Superior temporal gyrus (tissue), 1 donor: ENCODE measurements at regions not wholly inside any gene's neighbourhood (a gene's known extent, or its start where the extent isn't known, plus 50 kb on each side); places are given as distances from the start of the nearest gene placed in this dataset.
"Not testable (repeated sequence)": the region's sequence is repeated elsewhere in the genome, so short reads cannot be mapped to it uniquely, and the experiment has no call there.

Experiments used
- DNase-seq: peaks from one replicate; pipeline ENCODE4 v3.0.0-alpha.2; 2016; ENCODE audit errors: extremely low spot score

DNA sequence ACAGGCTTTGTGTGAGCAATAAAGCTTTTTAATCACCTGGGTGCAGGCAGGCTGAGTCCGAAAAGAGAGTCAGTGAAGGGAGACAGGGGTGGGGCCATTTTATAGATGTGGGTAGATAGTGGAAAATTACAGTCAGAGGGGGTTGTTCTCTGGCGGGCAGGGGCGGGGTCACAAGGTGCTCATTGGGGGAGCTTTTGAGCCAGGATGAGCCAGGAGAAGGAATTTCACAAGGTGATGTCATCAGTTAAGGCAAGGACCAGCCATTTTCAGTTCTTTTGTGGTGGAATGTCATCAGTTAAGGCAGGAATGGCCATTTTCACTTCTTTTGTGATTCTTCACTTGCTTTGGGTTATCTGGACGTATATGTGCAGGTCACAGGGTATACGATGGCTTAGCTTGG, 571.3 kb upstream of the PCDH7 start:
- DNase-seq: not testable (repeated sequence)

DNA sequence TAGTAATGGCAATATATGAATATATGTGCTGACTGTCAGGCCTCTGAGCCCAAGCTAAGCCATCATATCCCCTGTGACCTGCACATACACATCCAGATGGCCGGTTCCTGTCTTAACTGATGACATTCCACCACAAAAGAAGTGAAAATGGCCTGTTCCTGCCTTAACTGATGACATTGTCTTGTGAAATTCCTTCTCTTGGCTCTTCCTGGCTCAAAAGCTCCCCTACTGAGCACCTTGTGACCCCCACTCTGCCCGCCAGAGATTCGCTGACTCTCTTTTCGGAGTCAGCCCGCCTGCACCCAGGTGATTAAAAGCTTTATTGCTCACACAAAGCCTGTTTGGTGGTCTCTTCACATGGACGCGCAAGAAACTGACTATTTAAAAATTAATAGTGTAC, 570.6 kb upstream of the PCDH7 start:
- not testable (repeated sequence) for DNase-seq

DNA sequence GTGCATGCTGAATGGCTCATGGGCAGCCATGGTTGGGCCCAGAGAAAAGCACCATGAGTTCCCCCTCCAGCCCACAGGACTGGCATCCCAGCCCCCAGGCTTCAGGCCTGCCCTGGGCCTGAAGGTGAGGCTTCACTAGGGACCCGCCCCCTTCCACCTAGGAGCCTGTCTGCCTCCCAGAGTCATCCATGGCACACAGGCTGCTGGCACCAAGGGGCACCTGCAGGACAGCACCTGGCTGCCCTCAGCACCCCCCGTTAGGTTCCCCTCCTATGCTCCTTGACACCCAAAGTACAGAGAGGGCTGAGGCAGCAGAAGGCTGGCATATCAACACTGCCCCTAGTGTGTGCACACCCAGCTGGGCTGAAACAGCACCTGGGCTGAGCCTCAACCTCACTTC, 566.7 kb upstream of the PCDH7 start:
- DNase-seq: no peak

GRCh38 chr4:30160140-30160539, 560.0 kb upstream of the PCDH7 start:
- no peak for DNase-seq

DNA sequence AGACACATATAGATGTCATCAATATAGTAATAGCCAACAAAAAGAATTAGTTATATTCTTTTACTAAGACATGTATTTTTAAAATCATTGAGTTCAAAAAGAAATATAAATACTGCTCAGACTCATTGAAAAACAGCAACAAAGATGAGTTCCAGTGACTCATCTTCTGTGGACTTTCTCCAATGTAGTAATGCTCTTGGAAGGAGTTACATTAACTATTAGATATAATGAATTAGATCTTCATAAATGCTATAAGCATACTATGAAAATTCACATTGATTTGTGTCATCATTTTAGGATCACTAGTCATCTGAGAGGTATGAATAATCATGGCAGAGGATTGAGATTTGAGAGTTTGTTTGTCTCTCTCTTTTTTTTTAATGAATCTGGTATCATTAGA, 547.8 kb upstream of the PCDH7 start:
- no peak for DNase-seq

- no peak for DNase-seq
These were observed 538.7 kb upstream of the PCDH7 start for GRCh38 chr4:30181512-30181911.

DNA sequence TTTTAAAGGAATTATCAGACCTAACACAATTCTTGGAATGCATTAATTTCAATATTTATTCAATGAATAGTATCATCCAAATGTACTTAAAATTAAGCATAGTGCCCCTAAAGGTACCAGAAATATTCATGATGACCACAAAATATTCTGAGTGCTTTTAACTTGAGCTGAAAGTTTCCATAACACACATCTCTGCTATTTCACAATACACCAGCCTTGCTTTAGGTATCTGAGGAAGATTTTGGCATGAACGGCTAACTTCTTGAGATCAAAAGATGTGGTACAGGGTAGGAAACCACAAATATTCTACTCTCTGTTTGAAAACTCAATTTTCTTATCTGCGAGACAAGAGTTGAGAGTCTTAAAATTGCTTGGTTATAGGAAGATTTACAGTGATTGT, 538.3 kb upstream of the PCDH7 start:
- DNase-seq: no peak

DNA sequence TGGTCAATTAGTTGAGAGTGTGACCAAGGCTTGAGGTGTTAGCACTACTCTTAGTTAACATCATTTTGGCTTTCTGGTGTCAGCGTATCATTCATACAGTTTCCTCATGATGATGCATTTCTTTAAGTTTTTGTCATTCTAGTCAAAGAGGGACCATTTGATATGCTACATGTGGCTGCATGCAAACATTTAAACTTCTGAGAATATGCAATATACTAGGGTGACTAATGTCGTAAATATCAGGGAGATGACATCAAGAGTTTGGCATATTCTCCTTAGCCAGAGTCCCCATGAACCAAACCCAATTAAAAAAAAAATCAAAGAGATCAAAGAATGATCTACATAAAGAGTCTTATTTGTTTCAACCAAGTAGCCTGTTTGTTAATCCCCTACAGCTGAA, 537.4 kb upstream of the PCDH7 start:
- DNase-seq: no peak

- no peak for DNase-seq
These were observed 528.3 kb upstream of the PCDH7 start for GRCh38 chr4:30191902-30192301.

- DNase-seq: no peak
These were observed 512.8 kb upstream of the PCDH7 start for GRCh38 chr4:30207389-30207788.

GRCh38 chr4:30208731-30209435, 511.3 kb upstream of the PCDH7 start:
- DNase-seq: no peak

- DNase-seq: not testable (repeated sequence)
These were observed 504.2 kb upstream of the PCDH7 start for GRCh38 chr4:30215973-30216372.

DNA sequence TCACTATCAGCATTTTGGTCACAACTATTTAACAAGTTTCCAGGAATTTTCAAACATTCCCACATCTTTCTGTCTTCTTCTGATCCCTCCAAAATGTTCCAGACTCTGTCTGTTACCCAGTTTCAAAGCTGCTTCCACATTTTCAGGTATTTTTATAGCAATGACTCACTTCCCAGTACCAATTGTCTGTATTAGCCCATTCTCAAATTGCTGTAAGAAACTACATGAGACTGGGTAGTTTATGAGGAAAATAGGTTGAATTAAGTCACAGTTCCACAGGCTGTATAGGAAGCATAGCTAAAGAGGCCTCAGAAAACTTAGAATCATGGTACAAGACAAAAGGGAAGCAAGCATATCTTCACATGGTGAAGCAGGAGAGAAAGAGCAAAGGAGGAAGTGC, 475.0 kb upstream of the PCDH7 start:
- no peak for DNase-seq

- no peak for DNase-seq
These were observed 463.9 kb upstream of the PCDH7 start for GRCh38 chr4:30256116-30256832.

- peak; percentile 34 for DNase-seq
These were observed 461.2 kb upstream of the PCDH7 start for GRCh38 chr4:30258949-30259348.

DNA sequence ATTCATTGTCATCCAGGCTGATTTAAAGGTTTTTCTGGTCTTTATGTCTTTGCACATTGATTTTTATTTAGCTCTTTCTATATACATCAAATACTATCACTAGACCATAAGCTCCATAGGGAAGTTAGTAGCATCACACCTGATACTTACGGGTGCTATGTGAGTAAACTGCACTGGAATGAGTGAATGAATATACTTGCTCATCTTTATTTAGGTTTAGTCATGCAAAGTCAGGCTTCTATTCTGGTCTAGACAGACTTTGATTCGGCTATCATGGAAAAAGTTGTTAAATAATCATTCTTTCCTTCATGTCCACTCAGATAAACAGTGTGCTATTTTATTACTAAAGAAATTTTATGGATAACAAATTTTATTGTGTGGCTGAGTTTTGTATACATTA, 457.8 kb upstream of the PCDH7 start:
- DNase-seq: no peak

GRCh38 chr4:30264465-30264864, 455.7 kb upstream of the PCDH7 start:
- DNase-seq: no peak

DNA sequence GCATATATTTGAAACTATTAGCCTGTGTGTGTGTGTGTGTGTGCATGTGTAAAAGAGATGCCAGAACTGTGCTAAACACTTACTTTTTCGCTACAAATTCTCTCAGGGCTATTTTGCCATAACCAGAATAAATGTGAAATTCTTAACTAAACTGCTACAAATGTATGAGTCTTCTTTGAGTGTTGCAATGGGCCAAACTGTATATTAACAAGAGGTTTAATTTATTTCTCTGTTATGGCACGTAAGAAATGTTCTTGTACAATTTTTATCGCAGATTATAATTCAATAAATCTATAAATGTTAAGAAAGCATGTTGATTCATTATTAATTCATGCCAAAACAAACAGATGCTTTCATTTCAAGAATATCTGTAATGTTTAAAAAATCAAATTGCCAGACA, 454.5 kb upstream of the PCDH7 start:
- DNase-seq: no peak

GRCh38 chr4:30268370-30268769, 451.8 kb upstream of the PCDH7 start:
- DNase-seq: no peak

- no peak for DNase-seq
These were observed 450.3 kb upstream of the PCDH7 start for GRCh38 chr4:30269850-30270249.

GRCh38 chr4:30281986-30282385, 438.2 kb upstream of the PCDH7 start:
- no peak for DNase-seq

DNA sequence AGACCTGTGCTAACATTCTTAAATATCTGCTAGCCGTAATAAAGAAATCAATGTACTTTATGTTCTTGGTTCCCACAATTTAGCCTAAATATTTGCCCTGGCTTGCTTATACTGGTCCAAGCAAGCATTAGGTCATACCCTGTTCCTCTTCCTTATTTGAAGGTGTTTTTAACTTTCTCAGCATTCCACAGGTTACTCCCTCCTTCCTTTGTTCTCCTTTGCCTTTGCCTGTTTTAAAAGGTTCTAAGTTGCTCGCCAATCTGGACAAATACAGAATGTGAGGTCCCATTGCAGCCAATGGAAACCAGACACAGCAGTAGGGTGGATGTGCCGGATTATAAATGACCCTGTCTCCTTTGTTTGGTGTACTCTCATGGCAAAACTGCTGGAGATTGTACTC, 436.8 kb upstream of the PCDH7 start:
- DNase-seq: no peak

GRCh38 chr4:30294295-30294694, 425.9 kb upstream of the PCDH7 start:
- no peak for DNase-seq

DNA sequence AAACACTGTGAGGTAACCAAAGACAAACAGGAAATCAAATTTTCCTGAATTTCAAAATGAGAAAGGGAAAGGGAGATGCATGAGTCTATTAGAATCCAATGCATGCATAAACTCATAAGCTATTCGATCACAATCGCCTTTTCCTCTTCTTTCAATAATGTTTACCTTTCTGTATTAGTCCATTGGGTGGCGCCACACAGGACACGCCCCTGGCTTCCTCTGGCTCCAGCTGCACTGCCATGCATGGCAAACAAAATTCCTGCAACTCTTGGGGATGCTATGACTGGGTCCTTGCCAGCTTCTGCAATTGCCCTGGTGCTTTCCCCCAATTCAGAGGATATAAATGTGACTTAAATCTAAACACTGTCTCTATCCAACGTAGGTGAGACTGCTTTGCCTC, 424.5 kb upstream of the PCDH7 start:
- no peak for DNase-seq
